ENCODE measurements at regions not wholly inside any gene's neighbourhood (a gene's known extent, or its start where the extent isn't known, plus 50 kb on each side); places are given as distances from the start of the nearest gene placed in this dataset.

GRCh38 chr15:62736756-62737155 is 305.8 kb upstream of the TPM1 start:
- Histone ChIP-seq H3K27me3 (ENCODE audit: insufficient read depth, poor library complexity, severe bottlenecking) (no peaks in the 10 kb centered on the region), H3K27ac (replicated peaks) (no peak overlapping the region), H3K4me3 (replicated peaks; ENCODE audit: insufficient read depth, low read length) (no peak overlapping the region)
- TF ChIP-seq, protein P1, sequence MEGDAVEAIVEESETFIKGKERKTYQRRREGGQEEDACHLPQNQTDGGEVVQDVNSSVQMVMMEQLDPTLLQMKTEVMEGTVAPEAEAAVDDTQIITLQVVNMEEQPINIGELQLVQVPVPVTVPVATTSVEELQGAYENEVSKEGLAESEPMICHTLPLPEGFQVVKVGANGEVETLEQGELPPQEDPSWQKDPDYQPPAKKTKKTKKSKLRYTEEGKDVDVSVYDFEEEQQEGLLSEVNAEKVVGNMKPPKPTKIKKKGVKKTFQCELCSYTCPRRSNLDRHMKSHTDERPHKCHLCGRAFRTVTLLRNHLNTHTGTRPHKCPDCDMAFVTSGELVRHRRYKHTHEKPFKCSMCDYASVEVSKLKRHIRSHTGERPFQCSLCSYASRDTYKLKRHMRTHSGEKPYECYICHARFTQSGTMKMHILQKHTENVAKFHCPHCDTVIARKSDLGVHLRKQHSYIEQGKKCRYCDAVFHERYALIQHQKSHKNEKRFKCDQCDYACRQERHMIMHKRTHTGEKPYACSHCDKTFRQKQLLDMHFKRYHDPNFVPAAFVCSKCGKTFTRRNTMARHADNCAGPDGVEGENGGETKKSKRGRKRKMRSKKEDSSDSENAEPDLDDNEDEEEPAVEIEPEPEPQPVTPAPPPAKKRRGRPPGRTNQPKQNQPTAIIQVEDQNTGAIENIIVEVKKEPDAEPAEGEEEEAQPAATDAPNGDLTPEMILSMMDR (IDR thresholded peaks at IDR 0.05; ENCODE audit: insufficient read depth, low read length), result no peak
- TF ChIP-seq POLR2AphosphoS5 (IDR thresholded peaks at IDR 0.05; ENCODE audit: low read depth) (no peak), SPI1 (IDR thresholded peaks at IDR 0.05; ENCODE audit: borderline replicate concordance, low read depth) (no peak), GABPA (IDR thresholded peaks at IDR 0.05; ENCODE audit: low read depth) (no peak)
- TF ChIP-seq, protein P2, sequence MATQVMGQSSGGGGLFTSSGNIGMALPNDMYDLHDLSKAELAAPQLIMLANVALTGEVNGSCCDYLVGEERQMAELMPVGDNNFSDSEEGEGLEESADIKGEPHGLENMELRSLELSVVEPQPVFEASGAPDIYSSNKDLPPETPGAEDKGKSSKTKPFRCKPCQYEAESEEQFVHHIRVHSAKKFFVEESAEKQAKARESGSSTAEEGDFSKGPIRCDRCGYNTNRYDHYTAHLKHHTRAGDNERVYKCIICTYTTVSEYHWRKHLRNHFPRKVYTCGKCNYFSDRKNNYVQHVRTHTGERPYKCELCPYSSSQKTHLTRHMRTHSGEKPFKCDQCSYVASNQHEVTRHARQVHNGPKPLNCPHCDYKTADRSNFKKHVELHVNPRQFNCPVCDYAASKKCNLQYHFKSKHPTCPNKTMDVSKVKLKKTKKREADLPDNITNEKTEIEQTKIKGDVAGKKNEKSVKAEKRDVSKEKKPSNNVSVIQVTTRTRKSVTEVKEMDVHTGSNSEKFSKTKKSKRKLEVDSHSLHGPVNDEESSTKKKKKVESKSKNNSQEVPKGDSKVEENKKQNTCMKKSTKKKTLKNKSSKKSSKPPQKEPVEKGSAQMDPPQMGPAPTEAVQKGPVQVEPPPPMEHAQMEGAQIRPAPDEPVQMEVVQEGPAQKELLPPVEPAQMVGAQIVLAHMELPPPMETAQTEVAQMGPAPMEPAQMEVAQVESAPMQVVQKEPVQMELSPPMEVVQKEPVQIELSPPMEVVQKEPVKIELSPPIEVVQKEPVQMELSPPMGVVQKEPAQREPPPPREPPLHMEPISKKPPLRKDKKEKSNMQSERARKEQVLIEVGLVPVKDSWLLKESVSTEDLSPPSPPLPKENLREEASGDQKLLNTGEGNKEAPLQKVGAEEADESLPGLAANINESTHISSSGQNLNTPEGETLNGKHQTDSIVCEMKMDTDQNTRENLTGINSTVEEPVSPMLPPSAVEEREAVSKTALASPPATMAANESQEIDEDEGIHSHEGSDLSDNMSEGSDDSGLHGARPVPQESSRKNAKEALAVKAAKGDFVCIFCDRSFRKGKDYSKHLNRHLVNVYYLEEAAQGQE (IDR thresholded peaks at IDR 0.05; ENCODE audit: insufficient replicate concordance, low read depth), result no peak
- DNase-seq (ENCODE audit: low read depth in 1 of 2, low spot score in 1 of 2), result no peak

GRCh38 chr15:62737551-62737950 is 305.0 kb upstream of the TPM1 start:
- Histone ChIP-seq H3K27me3 (ENCODE audit: insufficient read depth, poor library complexity, severe bottlenecking) (no peaks in the 10 kb centered on the region), H3K27ac (replicated peaks) (no peak overlapping the region), H3K4me3 (replicated peaks; ENCODE audit: insufficient read depth, low read length) (no peak overlapping the region)
- no peak for DNase-seq (ENCODE audit: low read depth in 1 of 2, low spot score in 1 of 2)
- no peak for TF ChIP-seq POLR2AphosphoS5 (IDR thresholded peaks at IDR 0.05; ENCODE audit: low read depth)
- TF ChIP-seq, protein P2 (IDR thresholded peaks at IDR 0.05; ENCODE audit: insufficient replicate concordance, low read depth), result no peak
- TF ChIP-seq GABPA (IDR thresholded peaks at IDR 0.05; ENCODE audit: low read depth), result no peak
- TF ChIP-seq, protein P1 (IDR thresholded peaks at IDR 0.05; ENCODE audit: insufficient read depth, low read length), result no peak
- no peak for TF ChIP-seq SPI1 (IDR thresholded peaks at IDR 0.05; ENCODE audit: borderline replicate concordance, low read depth)

DNA sequence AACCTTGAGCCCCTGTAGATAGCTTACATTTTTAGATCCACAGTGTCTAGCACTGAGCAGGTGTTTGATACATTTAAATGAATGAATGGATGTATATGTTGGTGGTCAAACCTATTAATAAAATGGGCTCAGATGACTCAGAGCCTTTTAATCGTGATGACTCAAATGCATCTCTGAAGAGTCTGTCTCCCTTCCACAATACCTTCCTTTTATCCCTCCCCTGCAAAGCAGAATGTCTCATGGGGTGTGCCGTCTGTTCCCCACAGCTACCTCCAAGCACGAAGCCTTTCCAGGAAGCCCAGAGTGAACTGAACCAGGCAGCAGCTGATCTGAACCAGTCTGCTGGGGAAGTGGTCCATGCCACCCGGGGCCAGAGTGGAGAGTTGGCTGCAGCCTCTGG is 303.5 kb upstream of the TPM1 start:
- Histone ChIP-seq H3K4me3 (replicated peaks; ENCODE audit: insufficient read depth, low read length) (no peak overlapping the region), H3K27ac (replicated peaks) (no peak overlapping the region), H3K27me3 (ENCODE audit: insufficient read depth, poor library complexity, severe bottlenecking) (no peaks in the 10 kb centered on the region)
- no peak for DNase-seq (ENCODE audit: low read depth in 1 of 2, low spot score in 1 of 2)
- TF ChIP-seq POLR2AphosphoS5 (IDR thresholded peaks at IDR 0.05; ENCODE audit: low read depth), result no peak
- no peak for TF ChIP-seq GABPA (IDR thresholded peaks at IDR 0.05; ENCODE audit: low read depth)
- TF ChIP-seq, protein P1 (IDR thresholded peaks at IDR 0.05; ENCODE audit: insufficient read depth, low read length), result no peak

GRCh38 chr15:62739507-62739906 is 303.0 kb upstream of the TPM1 start:
- Histone ChIP-seq H3K4me3 (replicated peaks; ENCODE audit: insufficient read depth, low read length) (no peak overlapping the region), H3K27ac (replicated peaks) (no peak overlapping the region), H3K27me3 (ENCODE audit: insufficient read depth, poor library complexity, severe bottlenecking) (no peaks in the 10 kb centered on the region)
- TF ChIP-seq GABPA (IDR thresholded peaks at IDR 0.05; ENCODE audit: low read depth), result no peak
- no peak for DNase-seq (ENCODE audit: low read depth in 1 of 2, low spot score in 1 of 2)
